SK-N-SH (cell line): ENCODE measurements at regions not wholly inside any gene's neighbourhood (a gene's known extent, or its start where the extent isn't known, plus 50 kb on each side); places are given as distances from the start of the nearest gene placed in this dataset.

Experiments
- CTCF ChIP-seq: fragments of 200-600 bp; sonication (generic); IDR thresholded peaks from 2 replicates; pipeline ENCODE4 v1.6.1; 2017; ENCODE audit warnings: antibody characterized with exemption, mild to moderate bottlenecking, moderate library complexity
- EP300 ChIP-seq, 2 experiments: IDR thresholded peaks; 2 replicates each; pipeline versions ENCODE4 v1.4.0 to v1.6.1; 2012; ENCODE audit warnings: borderline replicate concordance in 1 of 2, low read depth in 1 of 2, low read length in 1 of 2
- EZH2phosphoT487 ChIP-seq: fragments of 200-600 bp; sonication (generic); IDR thresholded peaks from 2 replicates; pipeline ENCODE4 v1.6.1; 2017; ENCODE audit warnings: low read depth, mixed run types, mild to moderate bottlenecking, antibody characterized with exemption, moderate library complexity, borderline replicate concordance
- GABPA ChIP-seq: IDR thresholded peaks from 2 replicates; pipeline ENCODE4 v1.4.0; 2012; ENCODE audit warnings: low read depth, mild to moderate bottlenecking
- JUND ChIP-seq: IDR thresholded peaks from 2 replicates; pipeline ENCODE4 v1.4.0; 2012
- MAX ChIP-seq: IDR thresholded peaks from 2 replicates; pipeline ENCODE4 v1.4.0; 2012; ENCODE audit warnings: low read depth
- PBX3 ChIP-seq: IDR thresholded peaks from 2 replicates; pipeline ENCODE4; 2012
- POLR2AphosphoS5 ChIP-seq: IDR thresholded peaks from 2 replicates; pipeline ENCODE4 v1.6.1; 2012; ENCODE audit warnings: low read depth, low read length
- REST ChIP-seq: IDR thresholded peaks from 2 replicates; pipeline ENCODE4 v1.6.1; 2012; ENCODE audit warnings: mild to moderate bottlenecking, low read depth, low read length, moderate library complexity
- USF2 ChIP-seq: fragments of 150-350 bp; IDR thresholded peaks from 2 replicates; pipeline ENCODE4 v1.6.1; 2017; ENCODE audit warnings: antibody characterized with exemption, low read length, low read depth, borderline replicate concordance

GRCh38 chr4:128552586-128552907 is 257.0 kb upstream of the JADE1 start:
- no peak for TF ChIP-seq PBX3
- no peak for TF ChIP-seq EP300 (IDR thresholded peaks at IDR 0.05; ENCODE audit: borderline replicate concordance in 1 of 2, low read depth in 1 of 2, low read length in 1 of 2)
- TF ChIP-seq CTCF: no peak
- TF ChIP-seq POLR2AphosphoS5: no peak
- no peak for TF ChIP-seq USF2
- no peak for TF ChIP-seq GABPA
- TF ChIP-seq JUND: no peak
- no peak for TF ChIP-seq EZH2phosphoT487
- no peak for TF ChIP-seq MAX
- TF ChIP-seq REST: no peak
